Right lobe of liver (tissue), 6 donors: ENCODE measurements at regions not wholly inside any gene's neighbourhood (a gene's known extent, or its start where the extent isn't known, plus 50 kb on each side); places are given as distances from the start of the nearest gene placed in this dataset.

Experiments
- ATAC-seq, 4 donors: fragments of 200-7000 bp; cut with Tn5 transposase; one replicate each; pipeline ENCODE4 v1.9.1; 2020; ENCODE audit warnings: mild to moderate bottlenecking in 4 of 4, moderate library complexity in 4 of 4
- DNase-seq, 3 donors: peaks; one replicate each; pipeline ENCODE4 v3.0.0-alpha.2; 2020
- H3K27ac ChIP-seq, 3 donors: fragments of 200-600 bp; one replicate each; pipeline ENCODE4 v1.8.0; 2022
- H3K27me3 ChIP-seq, 2 donors: fragments of 200-600 bp; one replicate each; pipeline ENCODE4 v1.8.0; 2022
- H3K36me3 ChIP-seq, 4 donors: fragments of 200-600 bp; sonication (generic) in 1 of 4; one replicate each; pipeline versions ENCODE4 v1.5.1 to v1.8.0; 2017 to 2022; ENCODE audit warnings: control low read depth in 1 of 4
- H3K4me1 ChIP-seq, 4 donors: fragments of 200-600 bp; sonication (generic) in 1 of 4; one replicate each; pipeline versions ENCODE4 v1.5.1 to v1.8.0; 2017 to 2022; ENCODE audit warnings: control low read depth in 1 of 4
- H3K4me3 ChIP-seq, 3 donors: fragments of 200-600 bp; one replicate each; pipeline ENCODE4 v1.8.0; 2022
- H3K9me3 ChIP-seq, 4 donors: fragments of 200-600 bp; sonication (generic) in 1 of 4; one replicate each; pipeline versions ENCODE4 v1.5.1 to v1.8.0; 2017 to 2022; ENCODE audit warnings: control low read depth in 1 of 4
- POLR2A ChIP-seq: fragments of 450-650 bp; IDR thresholded peaks from one replicate; pipeline ENCODE4 v1.6.1; 2017; ENCODE audit warnings: antibody characterized with exemption, mild to moderate bottlenecking
- WGBS: methylation state at CpG from one replicate; pipeline ENCODE4 v1.1.6; 2018; ENCODE audit warnings: low coverage, low lambda C conversion rate; ENCODE audit not compliant: insufficient coverage; ENCODE audit errors: missing lambda C conversion rate; 5-methylcytosine and 5-hydroxymethylcytosine counted together
- intact Hi-C, 2 donors: fragments of 100-400 bp; cut with DNase I; formaldehyde crosslinking; loops; one replicate each; pipeline versions ENCODE4 v1.11.2 to v1.14.1; 2022
- TF ChIP-seq, protein P1 (sequence below), 4 donors: fragments of 200-600 bp in 3 of 4; fragments of 450-650 bp in 1 of 4; IDR thresholded peaks; one replicate each; pipeline versions ENCODE4 v1.5.1 to v1.8.0; 2016 to 2022; ENCODE audit warnings: antibody characterized with exemption in 4 of 4, mild to moderate bottlenecking in 2 of 4
- donor health status: DM: no; HTN: yes; CAD: no.
- donor health status: DM: no; HTN: no; CAD: no.
- donor health status: DM: no; HTN: no; CAD: no.
- donor health status: DM: no; HTN: yes; CAD: no.
- donor health status: DM: no; HTN: yes; CAD: no.

DNA sequence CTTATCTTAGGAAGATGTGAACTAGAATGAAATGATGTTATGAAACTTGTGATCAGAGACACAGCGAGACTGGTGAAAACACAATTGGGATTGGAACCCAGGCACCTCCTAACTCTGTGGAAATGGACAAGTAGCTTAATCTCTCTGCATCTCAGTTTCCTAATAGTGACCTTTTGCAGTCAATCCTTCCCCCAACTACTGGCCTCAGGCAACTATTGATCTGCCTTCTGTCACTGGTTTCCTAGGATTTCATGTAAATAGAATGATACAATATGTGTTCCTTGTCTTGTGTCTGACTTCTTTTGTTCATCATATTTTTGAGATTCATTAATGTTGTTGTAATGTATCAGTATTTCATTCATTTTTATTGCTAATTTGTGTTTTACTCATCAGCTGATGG is 341.7 kb downstream of the REEP3 start:
- 82% methylated on average over 1 of the region's 1 CpG for WGBS
- Histone ChIP-seq H3K4me1 (peaks cover 0 to 11% (median 4%) of the 10 kb centered on the region in 4 donors), H3K27ac (no peak overlapping the region), H3K36me3 (no peaks in the 10 kb centered on the region), H3K27me3 (no peaks in the 10 kb centered on the region), H3K4me3 (no peak overlapping the region), H3K9me3 (no peaks in the 10 kb centered on the region)
- no peak for TF ChIP-seq POLR2A
- TF ChIP-seq, protein P1, sequence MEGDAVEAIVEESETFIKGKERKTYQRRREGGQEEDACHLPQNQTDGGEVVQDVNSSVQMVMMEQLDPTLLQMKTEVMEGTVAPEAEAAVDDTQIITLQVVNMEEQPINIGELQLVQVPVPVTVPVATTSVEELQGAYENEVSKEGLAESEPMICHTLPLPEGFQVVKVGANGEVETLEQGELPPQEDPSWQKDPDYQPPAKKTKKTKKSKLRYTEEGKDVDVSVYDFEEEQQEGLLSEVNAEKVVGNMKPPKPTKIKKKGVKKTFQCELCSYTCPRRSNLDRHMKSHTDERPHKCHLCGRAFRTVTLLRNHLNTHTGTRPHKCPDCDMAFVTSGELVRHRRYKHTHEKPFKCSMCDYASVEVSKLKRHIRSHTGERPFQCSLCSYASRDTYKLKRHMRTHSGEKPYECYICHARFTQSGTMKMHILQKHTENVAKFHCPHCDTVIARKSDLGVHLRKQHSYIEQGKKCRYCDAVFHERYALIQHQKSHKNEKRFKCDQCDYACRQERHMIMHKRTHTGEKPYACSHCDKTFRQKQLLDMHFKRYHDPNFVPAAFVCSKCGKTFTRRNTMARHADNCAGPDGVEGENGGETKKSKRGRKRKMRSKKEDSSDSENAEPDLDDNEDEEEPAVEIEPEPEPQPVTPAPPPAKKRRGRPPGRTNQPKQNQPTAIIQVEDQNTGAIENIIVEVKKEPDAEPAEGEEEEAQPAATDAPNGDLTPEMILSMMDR (IDR thresholded peaks at IDR 0.05), result no peak
- DNase-seq (no peak), ATAC-seq (peak in 3 of 4 donors; percentile 46 to 58 (median 54))
- intact Hi-C loops, result no loop called here

DNA sequence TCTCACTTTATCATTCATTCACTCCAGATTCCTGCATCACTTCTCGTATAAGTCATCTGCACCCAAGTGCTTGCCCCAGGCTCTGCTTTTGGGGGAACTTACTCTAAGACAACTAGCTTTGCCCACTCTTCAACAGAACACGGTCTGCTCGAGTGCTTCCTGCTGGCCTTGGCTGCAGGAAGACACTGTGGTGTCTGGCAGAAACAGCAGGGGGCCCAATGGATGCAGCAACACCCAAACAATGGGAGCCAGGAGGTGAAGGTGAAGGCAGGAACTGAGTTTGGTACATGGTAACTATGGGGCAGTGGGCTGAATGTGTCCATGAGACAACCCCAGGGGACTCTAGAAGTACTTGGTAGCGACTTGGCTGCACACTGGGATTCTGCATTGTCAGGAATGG is 344.0 kb downstream of the REEP3 start:
- H3K4me1 ChIP-seq, result peaks cover 0 to 11% (median 4%) of the 10 kb centered on the region in 4 donors
- H3K36me3 ChIP-seq, result no peaks in the 10 kb centered on the region
- no peak overlapping the region for H3K4me3 ChIP-seq
- H3K27me3 ChIP-seq, result no peaks in the 10 kb centered on the region
- WGBS, result 66% methylated on average over 3 of the region's 4 CpGs
- DNase-seq, result no peak
- H3K9me3 ChIP-seq, result no peaks in the 10 kb centered on the region
- TF ChIP-seq, protein P1 (IDR thresholded peaks at IDR 0.05), result no peak
- TF ChIP-seq POLR2A, result no peak
- ATAC-seq, result no peak
- H3K27ac ChIP-seq, result no peak overlapping the region
- intact Hi-C loops, result no loop called here

DNA sequence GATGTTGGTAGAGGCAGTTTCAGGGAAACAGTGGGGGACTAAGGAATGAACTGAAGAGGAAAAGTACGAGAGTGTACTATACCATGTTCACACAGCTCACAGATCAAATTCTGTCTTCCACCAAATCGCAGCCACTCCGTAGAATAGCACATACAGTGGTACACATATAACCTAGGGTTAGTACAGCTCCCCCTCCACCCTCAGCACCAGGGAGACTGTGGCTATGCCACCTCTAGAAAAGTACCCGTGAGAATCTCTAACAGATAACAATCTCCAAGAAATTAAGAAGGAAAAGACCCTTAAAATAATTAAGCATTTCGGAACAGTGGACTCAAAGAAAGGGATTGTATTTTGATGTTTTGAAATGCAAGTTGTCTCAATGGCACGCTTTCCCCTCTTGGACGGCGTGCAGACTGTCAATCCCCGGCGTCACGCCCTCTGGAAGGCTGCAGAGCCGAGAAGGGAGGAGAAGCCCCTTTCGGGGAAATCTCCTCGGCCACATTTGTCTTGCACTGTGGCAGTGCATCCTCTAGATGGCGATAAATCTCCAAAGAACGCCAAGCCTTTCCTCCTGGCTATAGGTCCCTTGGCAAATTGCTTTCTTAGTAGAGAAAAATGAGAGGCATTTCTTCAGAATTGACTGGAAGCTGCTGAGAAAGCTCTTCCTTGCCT is 345.0 kb downstream of the REEP3 start:
- H3K4me3 ChIP-seq, result no peak overlapping the region
- H3K36me3 ChIP-seq, result no peaks in the 10 kb centered on the region
- no peak overlapping the region for H3K27ac ChIP-seq
- DNase-seq (peak in 1 of 3 donors; percentile 27), ATAC-seq (peak; percentile 90 to 95 (median 92))
- intact Hi-C loops, result no loop called here
- H3K4me1 ChIP-seq, result peaks cover 0 to 11% (median 4%) of the 10 kb centered on the region in 4 donors
- H3K27me3 ChIP-seq, result no peaks in the 10 kb centered on the region
- 3% methylated on average over 13 of the region's 16 CpGs for WGBS
- TF ChIP-seq, protein P1 (IDR thresholded peaks at IDR 0.05), result peak; percentile 57 to 86 (median 79)
- no peak for TF ChIP-seq POLR2A
- no peaks in the 10 kb centered on the region for H3K9me3 ChIP-seq

DNA sequence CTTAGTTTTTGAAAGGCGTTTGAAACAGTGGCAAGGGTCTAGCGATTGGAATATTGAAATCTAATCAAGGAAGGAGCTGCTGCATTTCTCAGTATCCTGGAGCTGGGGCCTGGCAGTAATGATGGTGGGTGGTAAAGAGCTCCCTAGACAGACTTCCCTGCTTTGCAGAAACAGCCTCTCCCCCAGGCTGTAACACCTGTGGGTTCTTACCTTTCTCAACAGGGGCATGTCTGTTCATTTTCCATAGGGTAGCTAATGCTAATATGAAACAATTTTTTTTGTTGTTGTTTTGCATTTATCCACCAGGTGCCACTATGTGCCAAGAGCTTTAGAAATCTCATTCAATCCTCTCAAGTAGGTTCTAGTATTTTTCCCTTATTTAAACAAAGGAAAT is 345.5 kb downstream of the REEP3 start:
- no peaks in the 10 kb centered on the region for H3K9me3 ChIP-seq
- peak; percentile 42 to 63 (median 50) for ATAC-seq
- H3K4me3 ChIP-seq, result no peak overlapping the region
- TF ChIP-seq POLR2A, result no peak
- TF ChIP-seq, protein P1 (IDR thresholded peaks at IDR 0.05), result peak in 2 of 4 donors; percentile 11 to 24
- H3K36me3 ChIP-seq, result no peaks in the 10 kb centered on the region
- no peaks in the 10 kb centered on the region for H3K27me3 ChIP-seq
- peaks cover 0 to 11% (median 4%) of the 10 kb centered on the region in 4 donors for H3K4me1 ChIP-seq
- DNase-seq, result no peak
- H3K27ac ChIP-seq, result no peak overlapping the region
- intact Hi-C loops, result no loop called here
- WGBS, result 0% methylated on average over 1 of the region's 2 CpGs
